GM12878 (cell line): ENCODE measurements at regions not wholly inside any gene's neighbourhood (a gene's known extent, or its start where the extent isn't known, plus 50 kb on each side); places are given as distances from the start of the nearest gene placed in this dataset.

ENCODE experiments used
- GABPA ChIP-seq: IDR thresholded peaks from 2 replicates; pipeline ENCODE4 v1.6.1; 2014; ENCODE audit warnings: antibody characterized with exemption, low read depth, mild to moderate bottlenecking, inconsistent platforms
- TF ChIP-seq, protein P1 (sequence below): IDR thresholded peaks from 2 replicates; pipeline ENCODE4 v1.6.1; 2011; ENCODE audit warnings: borderline replicate concordance, low read depth, mild to moderate bottlenecking, moderate library complexity, mixed read lengths, low read length; ENCODE audit not compliant: insufficient read depth; ENCODE audit errors: extremely low read length

DNA sequence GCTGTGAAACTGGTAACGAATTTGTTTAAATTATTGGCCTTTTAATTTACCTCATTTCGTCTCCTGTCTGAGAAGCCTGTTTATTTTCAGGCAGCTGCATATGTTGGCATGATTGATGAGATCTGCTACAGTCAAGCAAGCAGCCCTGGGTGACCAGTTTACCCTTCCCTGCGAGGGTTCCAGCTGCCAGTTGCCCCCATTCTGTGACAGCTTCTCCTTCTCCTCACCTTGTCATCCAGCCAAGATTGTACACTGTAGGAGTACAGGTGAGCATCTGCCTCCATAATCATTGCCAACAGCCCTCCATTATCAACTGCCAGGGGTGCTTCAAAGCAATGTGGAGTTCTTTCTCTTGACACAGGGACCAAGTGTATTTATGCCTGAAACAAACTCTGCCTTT is 1979.9 kb upstream of the PRR20A start:
- TF ChIP-seq GABPA = no peak
- TF ChIP-seq, protein P1, sequence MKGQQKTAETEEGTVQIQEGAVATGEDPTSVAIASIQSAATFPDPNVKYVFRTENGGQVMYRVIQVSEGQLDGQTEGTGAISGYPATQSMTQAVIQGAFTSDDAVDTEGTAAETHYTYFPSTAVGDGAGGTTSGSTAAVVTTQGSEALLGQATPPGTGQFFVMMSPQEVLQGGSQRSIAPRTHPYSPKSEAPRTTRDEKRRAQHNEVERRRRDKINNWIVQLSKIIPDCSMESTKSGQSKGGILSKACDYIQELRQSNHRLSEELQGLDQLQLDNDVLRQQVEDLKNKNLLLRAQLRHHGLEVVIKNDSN = no peak
